GM21786 (cell line): ENCODE measurements at regions not wholly inside any gene's neighbourhood (a gene's known extent, or its start where the extent isn't known, plus 50 kb on each side); places are given as distances from the start of the nearest gene placed in this dataset.
"Not testable (repeated sequence)": the region's sequence is repeated elsewhere in the genome, so short reads cannot be mapped to it uniquely, and the experiment has no call there.

Experiments used
- ATAC-seq: cut with Tn5 transposase; IDR thresholded peaks from one replicate; pipeline ENCODE4 v1.9.1; 2021; ENCODE audit not compliant: unreplicated experiment

GRCh38 chr9:80797101-80797829, 892.1 kb downstream of the TLE1 start:
- no peak for ATAC-seq

GRCh38 chr9:80796632-80797031, 892.7 kb downstream of the TLE1 start:
- ATAC-seq = no peak

DNA sequence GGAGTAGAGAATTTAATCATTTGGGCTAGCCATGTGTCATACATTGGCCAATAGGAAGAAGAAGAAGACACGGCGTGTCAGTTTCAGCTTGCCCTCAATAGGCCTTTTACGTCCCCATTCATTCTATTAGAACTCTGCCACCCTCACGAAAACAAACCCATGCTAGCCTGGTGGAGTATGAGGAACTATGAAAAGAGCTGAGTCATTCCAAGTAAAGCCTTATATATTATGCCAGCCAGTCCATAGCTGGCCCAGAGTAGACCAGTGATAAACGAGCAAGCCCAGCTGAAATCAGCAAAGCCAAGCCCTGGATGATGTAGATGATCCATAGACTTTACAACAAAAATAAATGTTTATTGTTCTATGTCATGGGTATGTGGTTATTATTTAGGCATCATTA, 895.1 kb downstream of the TLE1 start:
- ATAC-seq = no peak

- ATAC-seq = no peak
These were observed 895.6 kb downstream of the TLE1 start for GRCh38 chr9:80793706-80794105.

DNA sequence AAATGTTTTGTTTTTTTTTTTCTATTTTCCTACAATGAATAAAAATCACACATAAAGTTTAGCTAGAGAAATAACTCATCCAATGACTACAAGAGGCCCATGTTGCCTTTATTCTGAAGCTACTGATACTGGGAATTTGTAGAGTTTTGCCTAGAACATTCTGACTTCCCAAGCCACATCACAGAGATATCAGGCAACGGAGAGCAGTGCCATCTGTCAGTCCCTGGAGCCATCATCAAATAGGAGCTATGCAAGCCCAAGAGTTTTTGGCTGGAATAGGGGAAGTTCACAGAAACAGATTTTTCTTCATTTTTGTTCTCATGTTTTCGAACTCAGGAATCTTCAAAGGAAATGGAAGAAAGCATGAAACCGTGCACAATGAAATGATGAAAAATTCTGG, 896.6 kb downstream of the TLE1 start:
- no peak for ATAC-seq

GRCh38 chr9:80791836-80792235, 897.5 kb downstream of the TLE1 start:
- no peak for ATAC-seq

DNA sequence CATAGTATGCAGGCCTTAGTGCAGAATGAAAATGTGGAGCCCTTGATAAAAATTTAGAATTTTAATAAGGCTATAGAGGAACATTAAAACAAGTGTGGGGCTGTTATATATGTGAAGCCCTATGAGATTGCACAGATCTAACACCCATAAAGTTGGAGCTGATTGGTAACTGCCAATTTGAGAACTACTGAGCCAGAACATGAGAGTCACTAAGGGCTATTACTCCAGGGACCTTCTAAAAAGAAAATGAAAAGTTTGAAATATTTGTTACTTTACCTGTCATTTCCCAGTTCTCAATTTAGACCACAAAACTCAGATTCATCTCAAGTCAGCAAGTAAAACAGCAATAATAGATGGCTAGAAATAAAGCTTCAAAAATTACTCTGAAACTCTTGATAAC, 898.6 kb downstream of the TLE1 start:
- peak; percentile 51 for ATAC-seq

- no peak for ATAC-seq
These were observed 899.5 kb downstream of the TLE1 start for GRCh38 chr9:80789831-80790230.

DNA sequence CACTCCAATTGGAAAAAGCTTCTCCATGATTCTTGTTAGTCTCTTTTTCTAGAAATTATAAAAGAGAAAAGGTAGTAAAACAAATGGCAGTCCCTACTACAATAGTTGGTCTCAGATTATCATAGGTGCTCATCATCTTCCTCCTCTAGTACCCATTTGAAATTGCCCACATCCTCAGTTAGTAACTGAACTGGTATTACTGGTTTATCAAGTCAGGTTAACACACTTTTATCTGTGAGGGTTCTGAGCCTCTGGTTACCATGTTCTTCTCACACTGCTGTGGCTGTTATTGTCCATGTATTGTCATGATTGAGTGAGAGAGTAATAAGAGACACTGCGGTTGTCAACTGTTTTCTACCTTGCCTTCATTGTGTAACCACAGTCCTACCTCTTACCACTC, 901.7 kb downstream of the TLE1 start:
- ATAC-seq = no peak

GRCh38 chr9:80784647-80785046, 904.7 kb downstream of the TLE1 start:
- ATAC-seq = no peak

DNA sequence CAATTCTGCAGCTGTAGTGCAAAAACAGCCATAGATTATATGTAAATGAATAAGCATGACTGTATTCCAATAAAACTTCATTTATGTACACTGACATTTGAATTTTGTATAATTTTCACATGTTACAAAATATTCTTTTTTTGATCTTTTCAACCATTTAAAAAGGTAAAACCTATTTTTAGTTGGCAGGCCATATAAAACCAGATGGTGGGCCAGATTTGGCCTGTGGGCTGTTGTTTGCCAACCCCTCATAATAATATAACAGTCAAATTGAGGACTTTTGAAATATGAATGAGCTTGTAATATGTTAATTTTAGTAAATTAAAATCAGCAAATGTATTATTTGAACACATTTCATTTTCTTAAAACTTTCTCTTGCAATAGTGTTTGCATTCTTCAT, 913.4 kb downstream of the TLE1 start:
- no peak for ATAC-seq

DNA sequence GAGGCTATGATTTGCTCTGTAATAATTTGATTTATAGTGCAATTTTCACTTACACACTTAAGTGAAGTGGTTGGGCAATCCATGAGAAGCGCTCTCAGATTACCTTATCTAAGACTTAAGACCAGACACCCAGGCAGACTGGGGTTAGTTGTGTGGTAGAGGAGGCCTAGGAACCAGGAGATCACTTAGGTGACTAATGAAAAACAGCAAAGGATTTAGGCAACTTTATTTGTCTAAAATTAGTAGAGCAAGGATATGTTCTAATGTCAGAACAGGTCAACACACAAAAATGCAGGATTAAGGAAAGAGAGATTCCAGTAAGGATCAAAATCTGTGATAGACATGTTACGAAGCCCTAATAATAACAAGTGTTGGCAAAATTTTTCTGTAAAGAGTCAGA, 913.8 kb downstream of the TLE1 start:
- ATAC-seq = no peak

GRCh38 chr9:80771555-80772347, 917.6 kb downstream of the TLE1 start:
- ATAC-seq = no peak

GRCh38 chr9:80763536-80763935, 925.8 kb downstream of the TLE1 start:
- ATAC-seq = no peak

GRCh38 chr9:80755586-80755985, 933.8 kb downstream of the TLE1 start:
- no peak for ATAC-seq

DNA sequence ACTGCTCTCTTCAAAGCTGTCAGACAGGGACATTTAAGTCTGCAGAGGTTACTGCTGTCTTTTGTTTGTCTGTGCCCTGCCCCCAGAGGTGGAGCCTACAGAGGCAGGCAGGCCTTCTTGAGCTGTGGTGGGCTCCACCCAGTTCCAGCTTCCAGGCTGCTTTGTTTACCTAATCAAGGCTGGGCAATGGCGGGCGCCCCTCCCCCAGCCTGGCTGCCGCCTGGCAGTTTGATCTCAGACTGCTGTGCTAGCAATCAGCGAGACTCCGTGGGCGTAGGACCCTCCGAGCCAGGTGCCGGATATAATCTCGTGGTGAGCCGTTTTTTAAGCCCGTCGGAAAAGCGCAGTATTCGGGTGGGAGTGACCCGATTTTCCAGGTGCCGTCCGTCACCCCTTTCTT, 942.3 kb downstream of the TLE1 start:
- ATAC-seq = not testable (repeated sequence)

- ATAC-seq = no peak
These were observed 956.8 kb downstream of the TLE1 start for GRCh38 chr9:80732506-80732905.

DNA sequence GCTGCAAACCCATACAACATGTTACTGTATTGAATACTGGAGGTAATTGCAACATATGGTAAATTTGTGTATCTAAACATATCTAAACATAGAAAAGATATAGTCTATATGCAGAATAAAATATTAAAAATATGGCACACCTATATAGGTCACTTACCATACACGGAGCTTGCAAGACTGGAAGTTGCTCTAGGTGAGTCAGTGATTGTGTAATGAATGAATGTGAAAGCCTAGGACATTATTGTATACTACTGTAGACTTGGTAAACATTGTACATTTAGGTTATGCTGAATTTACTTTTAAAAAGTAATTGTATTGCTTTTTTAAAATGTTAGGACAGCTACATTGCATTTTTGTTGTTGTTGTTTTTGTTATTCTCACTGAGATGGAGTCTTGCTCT, 968.8 kb downstream of the TLE1 start:
- ATAC-seq = no peak

DNA sequence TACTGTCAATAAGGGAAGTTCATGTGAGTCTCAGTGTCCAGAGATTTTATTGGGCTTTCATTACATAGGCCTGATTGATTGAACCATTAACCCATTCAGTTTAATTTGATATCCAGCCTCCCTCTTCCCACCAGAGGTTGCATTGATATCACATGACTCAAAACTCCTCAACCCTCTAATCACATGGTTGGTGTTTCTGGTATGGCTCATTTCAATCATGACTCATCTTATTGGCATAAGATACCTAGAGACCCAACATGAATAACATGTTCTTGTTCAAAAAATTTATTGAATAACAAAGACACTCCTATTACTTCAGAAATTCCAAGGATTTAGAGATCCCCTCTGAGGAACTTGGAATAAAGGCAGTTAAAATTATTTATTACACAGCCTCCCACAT, 982.2 kb downstream of the TLE1 start:
- no peak for ATAC-seq

- ATAC-seq = no peak
These were observed 988.3 kb downstream of the TLE1 start for GRCh38 chr9:80701061-80701460.

- ATAC-seq = no peak
These were observed 989.8 kb downstream of the TLE1 start for GRCh38 chr9:80699511-80699998.

DNA sequence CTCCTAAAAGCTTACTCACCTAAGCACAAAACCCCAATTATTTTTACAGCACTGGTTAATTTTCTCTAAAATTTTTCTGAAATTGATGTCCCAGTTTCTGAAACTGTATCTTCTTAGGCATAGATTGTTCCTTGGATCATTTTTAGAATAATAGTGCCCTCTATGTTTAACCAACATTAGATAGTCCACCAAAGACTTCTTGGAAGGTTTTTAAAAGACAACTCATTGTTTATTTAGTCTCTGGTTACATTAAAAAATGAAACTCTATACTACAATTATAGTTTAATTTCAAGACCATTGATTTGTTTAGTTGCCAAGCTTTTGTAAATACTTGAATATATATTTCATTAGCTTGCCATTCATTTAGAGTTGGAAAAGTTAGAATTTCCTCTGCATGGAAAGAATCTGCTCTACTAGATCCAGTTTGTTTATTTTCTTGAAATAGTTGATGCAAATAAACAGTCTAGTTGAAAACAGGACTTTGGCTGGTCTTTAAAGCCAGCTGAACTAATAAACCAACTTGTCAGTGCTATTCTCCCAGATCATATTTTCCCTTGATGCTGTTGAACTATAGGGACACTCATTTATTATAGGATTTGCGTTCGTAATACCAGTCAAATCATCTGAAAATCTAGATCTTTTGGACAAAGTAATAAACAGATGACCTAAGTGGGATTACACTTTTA, 990.5 kb downstream of the TLE1 start:
- ATAC-seq = no peak
